NCI-H69 (cell line): ENCODE measurements at regions not wholly inside any gene's neighbourhood (a gene's known extent, or its start where the extent isn't known, plus 50 kb on each side); places are given as distances from the start of the nearest gene placed in this dataset.
"Not testable (repeated sequence)": the region's sequence is repeated elsewhere in the genome, so short reads cannot be mapped to it uniquely, and the experiment has no call there.

Experiments
- DNase-seq: peaks from one replicate; lab custom pipeline; 2025; lab: John Stamatoyannopoulos, UW

DNA sequence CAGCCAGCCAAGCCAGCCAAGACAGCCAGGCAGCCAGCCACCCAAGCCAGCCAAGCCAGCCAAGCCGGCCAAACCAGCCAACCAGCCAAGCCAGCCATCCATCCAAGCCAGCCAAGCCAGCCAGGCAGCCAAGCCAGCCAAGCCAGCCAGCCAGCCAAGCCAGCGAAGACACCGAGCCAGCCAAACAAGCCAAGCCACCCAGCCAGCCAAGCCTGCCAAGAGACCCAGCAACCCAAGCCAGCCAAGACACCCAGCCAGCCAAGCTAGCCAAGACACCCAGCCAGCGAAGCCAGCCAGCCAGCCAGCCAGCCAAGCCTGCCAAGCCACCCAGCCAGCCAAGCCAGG, 318.0 kb upstream of the PLGLB2 start:
- DNase-seq, result not testable (repeated sequence)

DNA sequence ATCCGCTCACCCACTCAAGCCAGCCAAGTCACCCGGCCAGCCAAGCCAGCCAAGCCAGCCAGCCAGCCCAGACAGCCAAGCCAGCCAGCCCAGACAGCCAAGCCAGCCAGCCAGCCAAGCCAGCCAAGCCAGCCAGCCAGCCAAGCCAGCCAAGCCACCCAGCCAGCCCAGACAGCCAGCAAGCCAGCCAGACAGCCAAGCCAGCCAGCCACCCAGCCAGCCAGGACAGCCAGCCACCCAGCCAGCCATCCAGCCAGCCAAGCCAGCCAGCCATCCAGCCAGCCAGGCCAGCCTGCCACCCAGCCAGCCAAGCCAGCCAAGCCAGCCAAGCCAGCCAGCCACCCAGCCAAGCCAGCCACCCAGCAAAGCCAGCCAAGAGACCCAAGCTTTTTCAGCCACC, 316.8 kb upstream of the PLGLB2 start:
- DNase-seq, result not testable (repeated sequence)

DNA sequence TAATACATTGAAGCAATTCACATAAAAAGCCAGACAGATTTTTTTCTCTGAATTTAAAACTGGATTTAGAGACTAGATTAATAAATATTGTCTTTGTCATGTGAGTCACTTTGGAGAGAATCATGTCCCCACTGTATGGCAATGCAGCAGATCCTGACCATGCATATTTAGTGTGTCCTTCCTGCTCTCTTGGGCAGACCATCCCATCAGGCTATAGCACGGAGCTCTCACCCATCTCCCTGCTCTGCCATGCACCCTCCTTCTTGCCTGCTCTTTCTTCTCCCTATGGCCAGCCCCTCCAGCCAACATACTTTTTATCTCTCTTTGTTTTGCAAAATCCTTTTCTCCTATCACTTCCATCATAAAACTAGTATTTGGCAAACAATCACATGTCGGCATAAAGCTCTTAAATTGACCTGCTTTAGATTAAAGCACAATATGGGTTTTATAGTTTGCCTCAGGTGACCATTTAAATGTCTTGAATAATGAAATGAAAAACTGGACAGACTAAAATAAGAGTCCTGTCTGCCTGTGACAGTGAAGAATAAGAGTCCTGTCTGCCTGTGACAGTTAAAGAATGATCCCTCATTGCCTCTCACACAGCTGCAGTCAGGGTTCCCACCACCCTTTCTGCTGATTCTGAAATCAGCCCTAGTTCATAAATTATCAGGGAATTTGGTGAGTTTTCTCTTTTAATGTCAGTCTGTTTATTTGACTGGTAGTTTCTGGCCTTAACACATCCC, 315.0 kb upstream of the PLGLB2 start:
- not testable (repeated sequence) for DNase-seq

DNA sequence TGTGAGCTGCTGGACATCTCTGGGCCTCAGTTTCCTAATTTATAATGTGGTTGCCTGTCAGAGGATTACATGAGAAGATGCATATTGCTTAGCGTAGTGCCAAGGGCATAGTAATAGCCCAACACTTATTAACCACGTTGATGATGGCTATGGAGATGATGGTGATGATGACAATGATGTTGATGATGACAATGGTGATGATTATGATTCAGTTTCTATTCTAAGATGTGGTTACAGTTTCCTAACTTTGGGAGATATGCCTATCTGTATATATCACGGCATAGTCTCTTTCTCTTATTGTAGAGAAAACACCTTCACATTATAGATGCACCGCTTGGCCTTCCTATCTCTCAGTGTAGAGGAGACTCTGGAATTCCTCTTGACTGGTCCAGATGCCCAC, 311.9 kb upstream of the PLGLB2 start:
- not testable (repeated sequence) for DNase-seq

DNA sequence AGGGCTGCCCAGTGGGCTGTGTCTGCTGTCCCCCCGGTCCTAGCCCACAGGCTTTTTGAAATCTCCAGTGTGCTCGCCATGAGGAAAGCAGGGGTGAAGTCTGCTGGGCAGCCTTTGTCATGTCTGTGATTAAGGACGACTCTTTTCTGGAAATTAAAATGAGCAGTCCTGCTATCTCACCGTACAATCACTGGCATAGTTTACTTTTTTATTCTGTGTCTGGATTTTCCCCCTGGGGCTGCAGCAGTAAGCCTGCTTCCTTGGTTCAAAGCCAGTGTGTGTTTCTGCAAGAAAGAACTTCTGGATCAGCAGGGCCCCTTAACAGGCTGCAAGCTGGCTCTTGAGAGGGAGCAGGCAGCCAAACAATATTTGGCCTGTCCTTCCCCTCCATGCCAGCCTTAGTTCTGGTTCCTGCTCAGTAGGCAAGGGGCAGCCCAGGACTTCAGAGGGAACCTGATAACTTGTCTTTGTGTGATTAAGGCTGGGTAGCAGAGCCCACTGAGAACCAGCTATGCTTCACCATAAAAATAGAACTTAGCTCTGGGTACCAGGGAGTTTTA, 310.1 kb upstream of the PLGLB2 start:
- not testable (repeated sequence) for DNase-seq

DNA sequence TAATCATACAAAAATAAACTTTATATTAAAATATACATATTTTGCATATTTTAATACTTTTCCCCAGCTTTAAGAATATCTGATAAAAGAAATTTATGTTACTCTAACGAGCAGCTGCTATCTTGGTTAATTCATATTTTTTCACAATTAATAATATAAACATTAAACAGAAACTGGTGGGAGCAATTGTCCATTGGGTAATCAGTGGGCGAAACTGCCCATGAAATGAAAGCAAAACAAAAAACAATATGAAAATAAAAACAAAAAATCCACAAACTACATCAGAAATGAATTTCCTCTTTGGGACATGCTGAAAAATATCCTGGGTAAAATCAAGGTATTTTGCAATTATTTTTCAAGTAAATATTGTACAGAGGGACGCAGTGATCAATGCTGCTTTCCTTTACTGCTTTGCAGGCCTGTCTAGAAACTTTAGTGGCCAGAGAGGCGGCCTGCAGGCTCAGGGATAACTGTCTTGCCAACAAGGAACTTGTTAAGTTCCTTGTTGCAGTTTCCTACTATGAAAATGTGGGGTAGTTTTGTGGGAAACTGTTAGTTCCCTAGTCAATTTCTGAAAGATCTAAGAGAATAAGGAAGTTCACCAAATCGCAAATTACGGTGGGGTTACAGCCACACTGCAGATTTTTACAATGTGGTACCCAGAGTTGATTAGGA, 309.0 kb upstream of the PLGLB2 start:
- DNase-seq, result not testable (repeated sequence)

DNA sequence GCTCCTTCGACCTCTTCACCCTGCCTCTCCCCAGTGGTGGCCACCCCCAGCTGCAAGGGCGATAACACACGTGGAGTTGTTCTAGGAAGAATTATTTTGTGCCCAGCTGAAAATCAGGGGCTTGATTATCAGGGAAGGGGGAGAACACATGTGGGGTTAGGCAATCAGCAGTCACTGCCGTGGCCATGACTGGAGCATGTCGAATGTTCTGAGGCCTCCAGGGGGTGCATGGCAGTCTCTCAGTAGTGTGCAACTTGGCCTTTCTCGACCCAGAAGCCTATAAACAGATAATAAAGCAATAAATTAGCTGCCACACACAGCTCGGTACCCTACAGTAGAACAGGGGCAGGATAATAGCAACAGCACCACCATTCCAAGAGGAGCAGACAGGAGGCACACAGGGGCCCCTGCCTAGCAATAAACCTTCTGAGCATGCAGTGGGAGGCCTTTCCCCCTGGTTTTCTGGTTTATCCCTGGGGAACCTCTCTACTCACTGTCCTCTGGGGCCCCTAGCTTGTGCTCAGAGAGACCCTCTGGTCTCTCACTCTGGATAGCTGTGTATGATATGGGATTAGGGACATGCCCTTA, 308.2 kb upstream of the PLGLB2 start:
- not testable (repeated sequence) for DNase-seq

DNA sequence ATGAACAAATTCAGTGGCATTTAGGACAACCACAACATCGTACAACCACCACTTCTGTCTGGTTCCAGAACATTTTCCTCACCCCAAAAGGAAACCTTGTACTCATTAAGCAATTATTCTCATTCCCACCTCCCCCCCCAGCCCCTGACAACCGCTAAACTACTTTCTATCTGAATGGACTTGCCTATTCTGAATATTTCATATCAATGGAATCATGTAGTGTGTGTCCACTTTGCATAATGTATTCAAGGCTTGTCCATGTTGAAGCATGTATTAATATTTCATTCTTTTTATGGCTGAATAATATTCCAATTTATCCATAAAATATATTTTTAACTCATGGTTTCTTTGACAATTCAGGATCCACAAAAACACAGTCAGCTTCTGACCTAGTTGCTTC, 307.2 kb upstream of the PLGLB2 start:
- not testable (repeated sequence) for DNase-seq

DNA sequence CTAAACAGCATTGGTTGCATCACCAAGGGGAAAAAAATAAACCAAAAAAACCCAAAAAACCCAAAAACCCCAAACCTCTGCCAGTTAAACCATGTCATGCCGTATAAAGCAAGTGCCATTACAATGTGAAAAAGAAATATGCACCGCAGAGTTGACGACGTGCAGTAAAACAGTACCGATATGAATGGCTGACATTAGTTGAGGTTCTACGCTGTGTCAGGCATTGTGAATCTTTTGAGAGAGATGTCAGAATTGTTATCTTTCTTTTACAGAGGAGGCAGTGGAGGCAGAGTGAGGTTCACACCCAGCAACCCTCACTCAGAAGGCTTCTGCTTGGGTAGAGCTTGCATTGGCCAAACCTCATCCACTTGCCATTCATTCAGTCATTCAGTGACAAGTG, 306.5 kb upstream of the PLGLB2 start:
- not testable (repeated sequence) for DNase-seq

DNA sequence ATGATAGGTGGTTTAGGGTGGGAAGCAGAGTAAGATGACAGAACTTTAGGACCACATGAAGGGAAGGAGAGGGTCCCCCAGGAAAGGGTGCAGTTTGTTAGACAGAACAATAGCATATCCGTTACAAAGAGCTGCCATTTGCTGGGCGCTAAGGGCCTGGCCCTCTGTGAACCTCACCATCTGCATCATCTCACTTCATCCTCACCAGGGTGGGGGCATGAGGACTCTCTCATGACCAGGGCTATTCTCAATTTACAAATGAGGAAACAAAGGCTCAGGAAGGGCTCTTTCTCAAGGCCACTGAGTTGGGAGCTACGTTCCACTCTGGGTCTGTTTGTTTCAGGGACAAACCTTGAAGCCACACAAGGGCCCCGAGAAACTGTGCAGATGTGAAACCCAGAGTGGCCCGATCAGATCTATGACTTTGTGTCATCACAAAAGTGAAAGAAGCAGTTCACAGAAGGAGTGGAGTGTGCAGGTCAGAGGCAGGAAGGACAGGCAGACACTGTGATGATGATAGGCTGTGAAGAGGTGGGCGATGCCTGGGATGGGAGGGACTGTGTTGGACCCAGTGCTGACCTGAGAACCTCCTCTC, 304.8 kb upstream of the PLGLB2 start:
- DNase-seq, result not testable (repeated sequence)

DNA sequence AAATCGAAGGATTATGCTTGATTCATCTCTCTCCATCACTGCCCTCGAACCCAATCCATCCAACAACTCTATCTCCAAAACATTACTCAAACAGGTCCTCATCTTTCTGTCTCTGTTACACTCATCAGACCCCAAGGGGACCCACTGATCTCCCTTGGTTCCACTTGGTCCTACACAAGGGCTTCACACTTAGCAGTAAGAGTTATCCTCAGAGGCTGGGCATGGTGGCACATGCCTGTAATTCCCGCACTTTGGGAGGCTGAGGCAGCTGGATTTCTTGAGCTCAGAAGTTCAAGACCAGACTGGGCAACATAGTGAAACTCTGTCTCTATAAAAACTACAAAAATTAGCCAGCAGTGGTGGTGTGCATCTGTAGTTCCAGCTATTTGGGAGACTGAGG, 302.9 kb upstream of the PLGLB2 start:
- not testable (repeated sequence) for DNase-seq

DNA sequence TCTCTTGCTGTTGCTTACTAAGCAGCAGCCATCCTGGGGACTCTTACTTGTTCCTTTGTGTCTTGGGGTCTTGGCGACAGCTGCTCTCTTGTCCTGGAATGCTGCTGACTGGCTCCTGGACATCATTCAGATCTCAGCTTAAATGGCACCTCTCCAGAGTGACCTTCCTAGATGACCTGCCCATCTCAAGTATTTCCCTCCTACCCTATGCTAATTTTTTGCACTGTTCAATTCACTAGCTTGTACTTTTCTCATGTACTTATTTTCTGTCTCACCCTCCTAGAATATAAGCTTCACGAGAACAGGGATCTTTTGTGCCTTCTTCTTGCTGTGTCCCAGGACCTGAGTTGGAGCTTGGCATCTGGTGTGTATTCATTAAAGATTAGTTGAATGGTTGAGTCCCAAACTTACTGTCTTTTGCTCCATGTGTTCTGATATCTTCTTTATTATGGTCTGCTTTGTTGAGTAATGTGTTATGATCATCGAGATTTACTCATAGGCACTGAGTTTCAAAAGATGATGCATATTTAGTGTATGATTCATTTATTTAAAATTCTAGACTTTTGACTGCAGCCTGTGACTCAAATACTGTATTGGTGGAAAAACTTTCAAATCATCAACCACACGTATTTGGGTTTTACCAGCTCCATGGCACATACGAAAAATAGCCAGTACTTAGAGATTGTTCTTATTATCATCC, 302.1 kb upstream of the PLGLB2 start:
- not testable (repeated sequence) for DNase-seq

DNA sequence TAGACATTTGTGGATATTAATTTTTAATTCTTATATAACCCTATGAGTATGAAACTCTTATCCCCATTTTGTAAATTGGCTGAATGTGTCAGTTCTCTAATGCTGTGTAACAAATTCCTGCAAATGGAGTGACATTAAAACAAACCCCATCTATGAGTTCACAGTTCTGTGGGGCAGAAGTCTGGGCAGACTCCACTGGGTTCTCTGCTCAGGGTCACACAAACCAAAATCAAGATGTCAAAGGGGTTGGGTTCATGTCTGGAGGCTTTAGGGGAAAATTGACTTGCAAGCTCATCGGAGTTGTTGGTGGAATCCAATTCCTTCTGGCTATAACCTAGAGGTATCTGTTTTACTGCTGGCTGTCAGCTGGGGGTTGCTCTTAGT, 301.6 kb upstream of the PLGLB2 start:
- DNase-seq, result not testable (repeated sequence)

DNA sequence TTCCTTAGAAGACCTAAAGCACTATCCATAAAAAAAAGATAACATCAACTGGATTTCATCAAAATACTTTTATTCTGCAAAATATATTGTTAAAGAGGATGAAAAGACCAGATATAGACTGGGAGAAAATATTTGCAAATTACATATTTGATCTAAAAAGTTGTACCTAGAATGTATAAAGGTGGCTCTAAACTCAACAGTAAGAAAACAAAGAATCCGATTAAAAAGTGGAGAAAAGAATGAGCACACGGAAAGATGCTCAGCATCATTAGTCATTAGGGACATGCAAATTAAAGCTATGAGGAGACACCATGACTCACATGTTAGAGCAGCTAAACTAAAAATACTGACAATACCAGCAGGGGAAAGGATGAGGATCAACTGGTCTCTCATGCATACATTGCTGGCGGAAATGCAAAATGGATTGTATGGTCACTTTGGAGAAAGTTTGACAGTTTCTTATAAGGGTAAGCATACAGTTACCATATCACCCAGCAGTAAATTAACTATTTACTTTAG, 298.4 kb upstream of the PLGLB2 start:
- not testable (repeated sequence) for DNase-seq

DNA sequence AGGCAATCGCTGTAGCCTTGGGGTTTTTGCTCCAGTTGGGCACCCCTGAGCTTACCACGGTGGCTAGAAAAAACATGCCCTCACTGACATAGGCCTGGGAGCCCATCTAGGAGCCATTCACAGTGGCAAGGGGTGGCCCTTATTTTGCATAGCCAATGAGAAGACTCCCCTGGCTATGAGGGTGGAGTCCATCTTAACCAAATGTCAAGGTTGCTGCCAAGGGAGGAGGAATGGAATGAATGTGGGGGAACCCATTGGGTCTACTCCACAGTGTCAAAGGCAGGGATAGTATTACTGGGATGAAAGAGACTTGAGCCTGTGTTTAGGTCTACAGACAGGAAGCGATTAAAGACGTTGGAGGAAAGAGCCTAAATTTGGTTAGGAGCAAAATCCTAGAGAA, 295.7 kb upstream of the PLGLB2 start:
- not testable (repeated sequence) for DNase-seq

DNA sequence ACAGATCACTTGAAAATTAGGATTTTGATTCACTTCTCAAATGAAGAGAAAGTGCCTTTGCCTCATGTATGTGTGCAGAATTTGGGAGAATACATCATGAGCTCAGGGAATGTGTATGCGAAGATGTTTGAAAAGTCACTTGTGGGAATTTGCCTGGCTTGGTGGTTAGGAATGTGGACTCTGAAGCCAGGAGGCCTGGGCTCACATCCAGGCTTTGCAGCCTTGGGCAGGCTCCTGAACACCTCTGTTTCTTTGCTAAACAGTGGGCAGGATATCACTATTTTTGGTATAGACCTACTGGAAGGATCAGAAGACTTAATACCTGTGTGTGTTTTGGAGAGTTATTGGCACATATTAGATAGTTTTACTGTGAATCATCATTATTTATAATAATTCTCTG, 295.0 kb upstream of the PLGLB2 start:
- DNase-seq, result not testable (repeated sequence)

DNA sequence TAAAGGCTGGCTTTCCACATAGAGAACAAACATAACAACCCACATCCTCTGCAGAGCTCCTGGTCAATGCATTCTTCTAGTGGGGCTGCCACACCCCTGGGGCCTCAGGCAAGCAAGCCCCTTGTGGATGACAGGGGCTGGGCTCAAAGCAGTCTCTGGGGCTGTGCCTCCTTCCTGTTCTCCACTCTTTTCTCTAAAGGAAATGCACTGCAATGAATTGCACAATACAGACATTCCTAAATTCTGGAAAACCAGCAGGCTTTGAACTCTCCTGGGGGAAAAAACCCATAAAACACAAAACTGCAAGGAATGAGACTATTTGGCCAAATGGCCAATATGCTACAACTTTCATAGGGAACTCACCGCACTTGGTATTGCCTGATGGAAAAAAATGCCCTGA, 293.9 kb upstream of the PLGLB2 start:
- not testable (repeated sequence) for DNase-seq

DNA sequence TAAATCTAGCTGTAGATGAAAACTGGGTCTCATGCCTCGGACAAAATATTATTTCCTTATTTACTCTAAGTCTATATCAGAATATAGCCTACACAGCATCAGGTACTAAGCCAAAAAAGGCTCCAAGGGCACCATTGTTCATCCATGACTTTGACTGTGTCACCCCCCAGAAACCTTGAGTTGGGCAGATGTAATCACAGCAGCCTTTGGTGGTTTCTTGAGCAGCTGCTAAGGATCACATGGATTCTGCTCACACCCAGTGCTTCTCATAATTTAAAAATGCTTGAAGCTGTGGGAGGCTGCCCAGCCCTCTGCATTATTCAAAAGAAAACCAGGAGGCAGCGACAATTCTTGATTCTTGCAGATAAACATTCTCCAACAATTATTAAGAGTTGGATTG, 293.5 kb upstream of the PLGLB2 start:
- not testable (repeated sequence) for DNase-seq

DNA sequence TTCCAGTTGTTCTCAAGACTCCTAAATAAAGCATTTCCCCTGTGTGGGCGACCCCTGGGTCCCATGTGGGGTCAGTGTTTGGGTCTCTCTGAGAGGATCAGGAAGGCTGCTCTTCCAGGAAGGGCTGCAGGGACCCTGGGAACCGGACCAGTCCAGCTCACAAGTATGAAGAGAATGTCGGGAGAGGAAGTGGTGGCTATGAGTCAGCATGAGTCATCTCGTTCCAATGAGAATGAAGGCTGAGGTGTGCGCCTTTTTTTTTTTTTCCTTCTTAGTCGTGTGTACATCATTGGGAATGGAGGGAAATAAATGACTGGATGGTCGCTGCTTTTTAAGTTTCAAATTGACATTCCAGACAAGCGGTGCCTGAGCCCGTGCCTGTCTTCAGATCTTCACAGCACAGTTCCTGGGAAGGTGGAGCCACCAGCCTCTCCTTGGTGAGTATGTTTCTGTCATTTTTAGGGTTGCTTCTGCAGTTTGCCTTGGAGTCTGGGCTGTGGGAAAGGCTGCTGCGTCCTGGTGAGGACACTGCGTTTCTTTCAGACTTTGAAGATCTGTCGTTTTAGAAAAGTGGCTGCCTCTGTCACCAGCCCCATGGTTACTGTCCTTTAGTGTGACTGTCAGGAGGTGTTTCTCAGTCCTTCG, 292.6 kb upstream of the PLGLB2 start:
- not testable (repeated sequence) for DNase-seq

DNA sequence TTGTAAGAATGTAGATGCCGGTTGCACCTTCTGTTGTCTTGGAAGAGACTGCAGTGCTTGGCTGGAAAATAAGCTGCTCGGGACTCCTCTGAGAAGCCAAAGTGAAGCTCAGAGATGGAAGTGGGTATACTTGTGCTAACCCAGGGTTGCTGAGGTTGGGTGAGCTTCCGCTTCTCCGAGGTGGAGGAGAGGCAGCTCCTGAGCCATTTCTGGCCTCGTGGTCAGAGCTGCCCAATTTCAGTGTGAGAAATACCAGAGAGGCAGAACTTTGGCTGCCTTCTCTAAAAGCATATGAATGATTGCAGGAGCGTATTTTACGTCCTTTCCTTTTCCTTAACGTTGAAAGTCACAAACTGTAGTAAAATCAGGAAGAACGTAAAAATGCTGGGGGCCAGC, 292.0 kb upstream of the PLGLB2 start:
- DNase-seq, result not testable (repeated sequence)

DNA sequence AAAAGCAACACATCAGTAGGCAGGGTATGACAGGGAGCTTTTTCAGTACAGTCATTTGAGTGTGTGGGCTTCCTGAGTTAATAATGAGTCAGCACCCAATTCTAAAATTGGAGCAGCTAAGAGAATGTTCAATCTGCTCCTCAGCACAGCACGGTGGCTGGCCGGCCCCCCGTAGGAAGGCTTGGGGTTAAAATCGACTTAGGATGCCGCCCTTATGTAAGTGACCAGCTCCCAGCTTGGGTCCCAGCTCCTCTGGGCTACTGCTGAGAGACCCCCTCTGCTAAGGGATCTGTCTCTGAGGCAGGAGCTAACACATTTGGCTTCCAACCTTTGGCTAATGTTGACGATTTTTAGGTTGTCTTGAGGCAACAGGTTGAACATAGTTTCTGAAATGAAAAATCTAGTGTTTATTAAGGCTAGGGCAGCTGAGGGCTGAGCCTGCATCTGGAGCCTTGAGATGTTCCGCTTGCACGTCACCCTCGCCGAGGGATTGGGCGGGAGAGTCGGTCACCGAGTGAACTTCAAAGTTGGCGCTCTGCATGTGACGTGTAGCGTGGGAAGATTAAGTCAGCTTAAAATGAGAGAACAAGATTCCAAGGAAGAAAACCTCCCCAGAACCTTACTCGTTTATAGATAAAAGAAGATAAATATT, 291.3 kb upstream of the PLGLB2 start:
- DNase-seq, result not testable (repeated sequence)
